ENCODE measurements at regions not wholly inside any gene's neighbourhood (a gene's known extent, or its start where the extent isn't known, plus 50 kb on each side); places are given as distances from the start of the nearest gene placed in this dataset.

DNA sequence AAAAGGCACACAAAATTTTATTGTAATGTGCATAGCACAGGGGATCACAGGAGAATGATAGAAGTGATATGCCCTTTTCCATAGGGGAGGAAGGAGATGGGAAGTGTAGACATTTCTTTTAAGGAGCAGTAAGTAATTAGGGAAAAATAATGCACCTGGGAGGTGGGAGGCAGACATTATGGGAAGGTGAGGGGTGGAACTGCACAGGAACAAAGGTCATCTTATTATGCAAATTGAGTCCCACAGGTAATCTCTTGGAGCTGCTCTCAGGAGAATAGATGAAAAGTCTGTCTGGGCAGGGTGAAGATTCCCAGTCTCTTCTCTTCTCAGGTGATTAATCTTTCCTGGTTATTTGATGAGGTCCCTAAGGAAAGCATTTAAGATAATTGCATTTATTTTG, 331.5 kb downstream of the ENC1 start:
- no peak for DNase-seq

DNA sequence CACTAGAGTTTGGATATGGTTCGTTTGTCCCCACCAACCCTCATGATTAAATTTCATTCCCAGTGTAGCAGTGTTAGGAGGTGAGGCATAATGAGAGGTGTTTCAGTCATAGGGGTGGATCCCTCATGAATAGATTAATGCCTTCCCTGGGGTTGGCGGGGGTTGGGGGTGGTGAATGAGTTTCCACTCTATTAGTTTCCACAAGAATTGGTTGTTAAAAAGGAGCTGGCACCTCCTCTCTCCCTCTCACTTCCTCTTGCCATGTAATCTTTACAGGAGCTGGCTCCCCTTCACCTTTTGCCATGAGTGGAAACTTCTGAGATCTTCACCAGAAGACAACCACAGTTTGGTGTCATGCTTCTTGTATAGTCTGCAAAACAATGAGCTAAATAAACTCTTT, 333.7 kb downstream of the ENC1 start:
- DNase-seq: no peak

DNA sequence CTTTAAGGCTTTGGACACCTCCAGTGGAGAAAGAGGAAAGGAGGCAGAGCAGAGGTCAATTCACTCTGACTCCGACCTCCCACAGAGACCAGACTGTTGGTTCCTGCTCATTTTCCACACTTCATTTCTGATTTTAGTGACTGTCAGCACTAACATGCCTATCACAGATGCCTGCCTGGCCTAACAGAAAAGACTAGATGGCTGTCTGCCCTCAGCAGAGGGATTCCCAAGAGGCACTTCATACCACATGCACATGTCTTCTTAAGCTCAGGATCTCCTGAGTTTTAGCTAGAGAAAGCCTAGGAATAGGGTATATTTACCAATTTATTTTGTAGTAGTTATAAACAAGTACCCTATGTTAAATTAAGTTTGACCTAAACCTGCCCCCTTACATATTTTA, 336.0 kb downstream of the ENC1 start:
- no peak for DNase-seq

DNA sequence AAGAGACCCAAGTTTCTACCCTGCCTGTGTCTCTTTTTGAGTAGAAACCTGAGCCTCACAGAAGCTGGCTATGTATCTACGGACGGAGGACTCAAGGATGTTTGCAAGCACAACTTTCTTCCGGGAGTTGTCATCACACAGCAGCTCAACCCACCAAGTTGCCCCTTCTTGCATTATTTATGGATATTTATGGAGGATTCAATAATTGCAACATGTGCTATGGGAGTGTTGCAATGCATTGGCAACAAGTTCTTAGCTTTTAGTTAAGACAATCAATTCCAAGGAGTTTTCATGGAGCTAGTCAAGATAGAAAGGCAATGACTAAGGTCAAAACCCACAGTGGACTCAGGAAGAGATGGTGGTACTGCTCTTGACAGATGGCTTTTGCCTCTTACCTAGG, 336.9 kb downstream of the ENC1 start:
- DNase-seq: no peak

DNA sequence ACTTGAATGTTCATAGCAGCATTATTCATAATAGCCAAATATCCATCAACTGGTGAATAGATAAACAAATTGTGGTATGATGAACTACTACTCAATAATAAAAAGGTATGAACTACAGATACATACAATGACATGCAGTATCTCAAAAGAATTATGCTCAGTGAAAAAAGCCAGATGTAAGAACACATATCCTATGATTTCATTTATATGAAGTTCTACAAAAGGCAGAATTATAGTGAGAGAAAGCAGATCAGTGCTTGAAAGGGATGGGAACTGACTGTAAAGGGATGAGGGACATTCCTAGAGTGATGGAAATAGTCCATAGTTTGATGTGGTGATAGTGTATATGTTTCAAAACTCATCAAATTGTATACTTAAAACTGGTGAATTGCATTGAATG, 339.0 kb downstream of the ENC1 start:
- DNase-seq: no peak

DNA sequence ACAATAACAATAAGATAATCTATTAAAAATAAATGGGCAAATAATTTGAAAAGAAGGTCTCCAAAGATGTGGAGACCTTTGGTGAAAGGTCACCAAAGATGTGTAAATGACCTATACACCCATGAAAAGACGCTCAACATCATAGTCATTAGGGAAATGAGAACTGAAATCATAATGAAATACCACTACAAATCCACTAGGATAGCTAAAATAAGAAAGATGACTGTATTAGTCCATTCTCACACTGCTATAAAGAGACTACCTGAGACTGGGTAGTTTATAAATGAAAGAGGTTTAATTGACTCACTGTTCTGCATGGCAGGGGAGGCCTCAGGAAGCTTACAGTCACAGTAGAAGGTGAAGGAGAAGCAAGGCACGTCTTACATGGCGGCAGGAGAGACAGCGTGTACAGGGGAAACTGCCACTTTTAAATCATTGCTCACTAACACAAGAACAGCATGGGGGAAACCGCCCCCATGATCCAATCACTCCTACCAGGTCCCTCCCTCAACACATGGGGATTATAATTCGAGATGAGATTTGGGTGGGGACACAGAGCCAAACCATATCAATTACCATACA, 339.6 kb downstream of the ENC1 start:
- DNase-seq: no peak

DNA sequence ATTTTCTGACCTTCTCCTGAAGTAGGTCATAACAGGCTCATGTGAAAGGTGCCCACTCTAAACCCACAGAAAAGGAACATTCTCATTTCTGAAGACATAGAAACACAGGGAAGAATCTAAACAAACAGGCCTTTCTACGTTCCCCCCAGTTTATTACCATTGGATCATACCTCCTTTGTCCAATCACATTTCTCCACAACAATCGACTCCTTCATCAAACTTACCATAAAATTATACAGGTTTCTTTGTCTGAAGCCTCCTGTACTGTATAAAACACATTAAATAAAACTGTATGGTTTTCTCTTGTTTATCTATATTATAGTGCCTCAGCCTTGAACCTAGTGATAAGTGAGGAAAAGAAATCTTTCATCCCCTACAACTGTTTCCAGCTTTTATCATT, 340.7 kb downstream of the ENC1 start:
- DNase-seq: no peak

DNA sequence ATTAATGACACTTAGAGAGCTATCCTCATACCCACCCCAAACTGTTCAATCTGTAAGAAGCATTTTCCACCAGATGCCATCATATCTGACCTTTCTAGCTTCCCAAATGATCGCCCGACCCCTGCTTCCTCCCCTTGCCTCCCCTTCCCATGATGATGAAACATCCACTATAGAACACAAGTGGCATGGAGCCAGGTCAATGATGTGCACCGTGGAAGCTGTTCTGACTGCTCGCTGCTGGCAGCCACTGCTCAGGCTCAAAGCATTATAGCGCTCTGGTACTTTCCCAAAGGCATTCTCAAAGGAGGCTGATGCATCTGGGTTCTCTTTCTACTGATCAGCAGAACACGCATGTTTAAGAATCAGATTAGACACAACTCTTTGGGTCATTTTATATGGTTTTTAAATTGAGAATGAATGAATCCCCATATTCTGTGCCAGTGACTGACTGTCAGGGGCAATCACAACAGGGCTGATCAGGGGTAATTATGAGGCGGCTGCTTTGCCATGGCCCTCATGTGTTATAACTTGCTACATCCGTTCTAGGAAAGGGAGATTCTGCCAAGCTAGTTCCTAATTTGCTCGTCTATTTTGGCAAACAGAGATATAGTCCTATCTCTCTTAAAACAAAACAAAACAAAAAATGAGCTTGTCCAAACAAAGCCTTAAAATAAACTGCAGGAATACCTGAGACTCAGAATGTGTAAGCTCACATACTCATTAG, 343.7 kb downstream of the ENC1 start:
- DNase-seq: no peak

DNA sequence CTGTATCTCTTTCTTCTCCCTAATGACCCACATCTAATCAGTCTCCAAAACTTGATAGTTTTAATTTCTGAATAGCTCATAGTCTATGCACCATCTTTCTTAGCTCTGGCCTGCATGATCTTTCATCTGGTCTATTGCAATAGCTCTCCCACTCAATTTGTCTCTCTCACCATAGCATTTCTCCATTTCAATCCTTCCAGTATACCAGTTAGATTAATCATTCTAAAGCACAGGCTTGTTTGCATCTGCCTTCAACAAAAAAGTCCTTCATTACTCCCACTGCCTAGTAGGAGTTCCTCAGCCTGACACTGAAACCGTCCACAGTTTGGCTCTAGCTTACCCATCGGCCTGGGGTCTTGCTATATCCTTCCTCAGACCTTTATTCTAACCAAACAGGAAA, 344.9 kb downstream of the ENC1 start:
- DNase-seq: no peak

DNA sequence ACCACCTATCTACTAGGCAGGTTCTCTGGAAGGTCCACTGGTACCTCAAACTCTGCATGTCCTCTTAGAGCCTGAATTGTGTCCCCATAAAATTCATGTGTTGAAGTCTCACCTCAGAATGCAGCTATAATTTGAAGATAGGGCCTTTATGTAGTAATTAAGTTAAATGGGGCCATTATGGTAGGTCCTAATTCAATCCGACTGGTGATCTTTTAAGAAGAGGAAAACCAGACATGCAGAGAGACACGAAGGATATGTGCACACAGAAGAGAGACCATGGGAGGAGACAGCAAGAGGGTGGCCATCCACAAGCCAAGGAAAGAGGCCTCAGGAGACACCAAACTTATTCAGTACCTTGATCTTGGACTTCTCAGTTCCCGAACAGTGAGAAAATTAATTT, 345.4 kb downstream of the ENC1 start:
- DNase-seq: no peak

DNA sequence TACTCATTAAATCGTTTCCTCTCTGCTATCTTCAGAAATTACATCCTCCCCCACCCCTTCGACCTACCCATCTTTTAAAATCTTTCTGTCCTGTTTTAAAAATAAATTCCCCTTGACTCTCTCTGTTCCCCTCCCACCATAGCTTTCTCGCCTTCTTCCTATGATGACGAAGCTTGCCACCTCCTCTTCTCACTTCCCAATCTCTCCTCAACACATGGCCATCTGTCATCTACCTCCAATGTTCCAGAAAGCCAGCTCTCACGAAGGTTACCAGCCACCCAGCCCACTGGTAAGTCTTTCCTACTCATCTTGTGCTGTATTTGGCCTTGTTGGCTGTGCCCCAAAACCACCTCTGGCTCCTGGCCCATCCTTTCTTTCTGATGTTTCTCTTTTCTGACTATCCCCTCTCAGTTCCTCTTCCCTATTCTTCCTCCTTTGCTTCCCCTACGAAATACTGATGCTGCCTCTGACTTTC, 346.3 kb downstream of the ENC1 start:
- DNase-seq: no peak

DNA sequence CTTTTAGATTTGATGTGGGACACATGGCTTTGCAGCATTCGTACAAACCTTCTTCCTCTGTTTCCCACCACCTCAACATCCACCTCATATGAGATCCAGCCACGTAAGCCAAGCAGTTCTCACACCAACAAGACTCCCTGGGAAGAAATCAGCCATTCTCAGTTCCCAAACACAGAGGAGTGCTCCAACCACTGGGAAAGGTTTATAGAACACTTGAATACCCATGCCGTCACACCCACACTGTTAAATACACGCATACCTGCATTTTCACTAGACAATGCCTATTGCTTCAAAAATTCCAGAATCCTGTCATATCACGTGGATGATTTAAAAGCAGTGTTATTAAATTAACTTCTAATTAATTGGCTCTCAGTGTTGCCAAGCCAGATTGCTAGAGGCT, 347.3 kb downstream of the ENC1 start:
- DNase-seq: no peak

DNA sequence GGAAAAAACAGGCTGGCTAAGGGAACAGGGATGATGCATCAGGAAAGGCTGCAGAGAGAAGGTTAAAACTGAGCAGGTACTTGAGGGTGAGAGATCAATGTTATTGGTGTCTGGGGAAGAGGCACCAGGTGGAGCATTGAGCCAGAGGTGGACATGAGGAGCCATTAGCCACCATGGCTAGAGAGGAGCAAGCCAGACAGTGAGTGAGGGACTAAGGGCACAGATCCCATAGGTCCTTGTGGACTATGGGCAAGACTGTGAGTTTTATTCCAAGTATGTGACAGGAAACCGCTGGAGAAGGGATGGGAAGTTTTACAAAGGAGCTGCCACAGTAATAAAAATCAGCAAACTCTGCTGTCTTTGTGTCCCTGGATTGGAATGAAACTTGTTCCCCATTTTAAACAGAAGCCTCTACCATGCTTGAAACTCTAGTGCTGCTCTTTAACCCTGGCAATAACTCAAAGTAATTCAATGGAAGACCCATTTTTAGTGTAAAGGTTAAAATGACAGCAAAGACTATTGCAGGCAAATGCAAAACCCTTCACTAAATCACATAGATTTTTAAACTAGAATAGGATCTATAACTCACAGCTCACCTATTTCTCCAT, 349.8 kb downstream of the ENC1 start:
- no peak for DNase-seq

DNA sequence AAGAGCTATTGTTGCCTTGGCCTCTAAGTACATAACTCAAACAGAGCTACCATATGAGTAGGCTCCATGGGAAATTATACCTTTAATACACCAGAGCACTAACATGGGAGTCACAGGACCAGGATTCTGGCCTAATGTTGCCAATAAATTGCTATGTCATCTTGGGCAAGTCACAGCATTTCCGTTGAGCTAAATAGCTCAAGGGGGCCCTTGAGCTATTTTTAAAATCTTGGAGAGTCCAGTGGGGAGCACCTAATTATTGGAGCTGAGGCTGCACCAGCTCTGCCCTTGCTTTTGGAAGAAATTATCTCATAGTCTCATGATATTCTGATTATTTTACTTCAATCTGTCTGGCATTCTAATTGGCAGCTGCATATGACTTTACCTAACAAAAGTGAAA, 350.8 kb downstream of the ENC1 start:
- no peak for DNase-seq

DNA sequence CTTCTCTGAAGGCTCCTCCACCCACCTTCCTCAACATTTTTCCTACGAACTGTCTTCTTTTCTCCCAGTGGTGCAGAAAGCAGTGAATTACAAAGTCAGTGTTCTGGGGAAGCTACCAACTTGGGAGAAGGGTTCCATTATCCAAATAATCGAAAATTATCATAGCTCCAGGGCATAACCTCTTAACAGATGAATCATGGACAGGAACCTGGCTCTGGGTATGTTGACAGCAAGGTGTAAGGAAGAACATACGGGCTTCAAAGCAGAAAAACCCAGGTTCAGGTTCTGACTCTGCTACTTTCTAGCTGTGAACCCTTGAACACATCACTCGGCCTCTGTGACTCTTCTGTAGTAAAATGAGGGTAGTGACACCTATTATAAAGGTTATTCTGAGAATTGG, 351.3 kb downstream of the ENC1 start:
- DNase-seq: no peak

DNA sequence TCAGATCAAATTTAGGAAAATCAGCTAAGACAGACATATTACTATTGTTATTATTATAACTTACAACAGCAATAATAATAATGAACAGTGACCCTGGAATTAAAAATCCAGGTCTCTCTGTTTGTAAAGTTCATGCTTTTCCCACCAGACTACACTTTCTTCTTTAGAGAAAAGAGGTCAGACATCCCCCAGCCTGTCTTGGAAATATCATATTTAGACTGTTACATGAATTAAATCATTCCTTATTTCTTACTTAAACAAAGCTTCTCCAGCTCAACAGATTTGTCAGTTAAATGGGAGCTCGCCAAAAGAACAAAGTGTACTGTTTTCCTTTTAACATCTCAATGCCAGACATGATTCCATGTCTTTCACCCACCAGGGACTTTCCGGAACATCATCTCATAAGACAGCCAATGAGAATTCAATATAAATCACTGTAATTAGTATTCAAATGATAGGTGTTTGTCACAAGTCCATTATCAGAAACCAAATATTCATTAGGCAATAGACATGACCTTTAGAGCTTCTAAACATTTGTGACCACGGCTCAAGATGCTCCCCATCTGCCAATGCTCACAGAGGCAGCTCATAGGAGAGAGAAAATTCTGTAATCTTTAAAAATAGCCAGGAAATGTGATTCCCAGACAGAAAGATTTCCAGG, 351.9 kb downstream of the ENC1 start:
- no peak for DNase-seq

DNA sequence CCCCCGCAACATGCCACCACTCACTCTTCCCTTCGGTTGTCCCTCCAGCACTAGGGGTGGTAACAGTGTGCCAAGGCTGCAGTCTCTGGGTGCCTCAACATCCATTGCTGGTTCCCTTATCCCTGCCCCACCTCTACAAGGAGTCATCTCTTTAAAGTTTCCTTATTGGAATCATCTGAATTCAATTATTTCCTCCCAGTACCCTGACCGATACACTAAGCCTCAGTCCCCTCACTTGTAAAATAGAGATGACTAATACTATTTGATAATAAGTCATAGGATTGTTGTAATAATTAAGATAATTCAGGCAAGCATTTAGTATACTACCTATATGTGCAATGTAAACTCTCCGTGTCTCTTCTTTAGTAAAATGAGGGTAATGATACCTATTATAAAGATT, 352.5 kb downstream of the ENC1 start:
- DNase-seq: no peak

DNA sequence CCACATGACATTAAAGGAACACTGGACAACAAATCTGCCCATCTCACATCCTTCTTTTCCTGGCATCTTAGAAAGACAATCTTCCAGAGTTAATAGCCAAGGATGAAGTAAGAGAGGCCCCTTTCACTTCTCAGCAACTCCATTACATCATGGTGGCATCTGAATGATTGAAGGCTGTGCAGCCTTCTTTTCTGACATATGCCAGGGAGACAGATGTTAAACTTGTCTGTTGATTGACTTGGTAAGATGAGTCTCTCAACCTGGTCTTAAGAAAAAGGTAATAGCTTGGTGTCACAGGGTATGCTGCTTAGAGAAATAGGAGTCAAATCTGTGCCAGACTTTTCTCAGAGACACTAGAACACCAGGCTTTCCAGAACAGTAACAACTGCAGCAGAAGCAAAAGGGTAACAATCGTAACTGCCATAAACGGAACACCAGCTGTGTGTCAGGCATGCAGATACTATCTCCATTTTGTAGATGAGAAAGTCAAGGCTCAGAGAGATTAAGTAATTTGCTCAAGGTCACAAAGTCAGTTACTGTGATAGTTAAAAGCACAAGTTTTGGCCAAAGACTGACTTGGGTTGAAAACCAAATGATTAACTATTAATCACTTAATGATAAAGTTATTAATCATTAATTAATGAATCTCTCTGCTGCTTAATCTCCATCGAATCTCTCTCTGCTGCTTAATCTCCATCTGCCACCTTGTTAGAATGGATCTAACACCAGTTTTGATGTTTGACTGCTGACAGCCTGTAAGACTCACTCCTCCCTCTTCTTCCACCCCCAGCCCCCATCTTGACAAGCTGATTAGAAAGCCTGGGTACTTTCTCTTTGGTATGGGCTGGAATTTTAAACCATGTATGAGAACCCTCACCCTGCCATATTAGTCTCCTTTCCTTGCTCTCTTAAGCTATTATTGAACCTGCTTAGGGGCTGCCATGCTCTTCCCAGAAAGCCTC, 353.5 kb downstream of the ENC1 start:
- no peak for DNase-seq

DNA sequence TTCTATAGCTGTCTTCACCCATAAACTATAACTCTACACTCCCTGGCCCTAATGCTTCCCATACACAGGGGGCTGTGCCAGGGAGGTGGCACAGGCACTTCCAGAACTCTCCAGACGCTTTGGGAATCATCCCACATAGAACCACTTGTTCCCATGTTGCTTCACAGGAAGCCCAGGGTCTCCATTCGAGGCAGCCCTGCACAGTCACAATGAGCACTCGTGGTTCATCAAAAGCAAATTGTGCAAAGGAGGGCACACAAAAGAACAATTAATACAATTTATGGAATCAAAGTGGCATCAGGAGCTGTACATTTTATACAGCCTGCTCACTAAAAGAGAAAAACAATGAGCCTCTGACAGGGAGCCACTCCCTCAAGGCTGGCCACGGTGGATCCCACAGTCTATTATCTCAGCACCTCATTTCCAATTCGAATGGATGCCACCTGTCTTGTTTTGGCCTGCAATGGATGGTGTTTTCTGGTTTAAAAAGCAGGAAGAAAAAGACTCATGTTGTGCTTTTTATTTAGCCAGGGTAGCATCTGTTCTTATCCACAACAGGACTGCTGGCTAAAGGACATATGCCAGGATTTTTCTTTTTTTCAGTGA, 354.8 kb downstream of the ENC1 start:
- no peak for DNase-seq

DNA sequence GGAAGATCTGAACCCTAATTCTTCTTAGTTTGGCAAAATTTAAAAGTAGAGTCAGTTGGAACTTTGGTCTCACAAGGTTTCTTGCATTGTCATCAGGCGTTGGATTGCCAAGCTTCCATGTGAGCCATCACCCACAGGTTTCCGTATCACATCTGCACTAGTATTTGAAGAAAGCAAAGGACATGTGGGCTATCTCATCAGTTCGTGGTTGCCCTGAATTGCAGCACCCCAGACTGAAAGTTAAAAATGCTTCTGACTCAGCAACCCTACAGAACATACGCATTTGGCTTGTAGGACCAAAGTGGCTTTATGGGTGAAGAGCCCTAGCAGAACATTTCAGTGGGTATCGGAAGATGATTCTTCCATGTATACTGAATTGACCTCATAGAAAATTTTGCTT, 358.0 kb downstream of the ENC1 start:
- no peak for DNase-seq

DNA sequence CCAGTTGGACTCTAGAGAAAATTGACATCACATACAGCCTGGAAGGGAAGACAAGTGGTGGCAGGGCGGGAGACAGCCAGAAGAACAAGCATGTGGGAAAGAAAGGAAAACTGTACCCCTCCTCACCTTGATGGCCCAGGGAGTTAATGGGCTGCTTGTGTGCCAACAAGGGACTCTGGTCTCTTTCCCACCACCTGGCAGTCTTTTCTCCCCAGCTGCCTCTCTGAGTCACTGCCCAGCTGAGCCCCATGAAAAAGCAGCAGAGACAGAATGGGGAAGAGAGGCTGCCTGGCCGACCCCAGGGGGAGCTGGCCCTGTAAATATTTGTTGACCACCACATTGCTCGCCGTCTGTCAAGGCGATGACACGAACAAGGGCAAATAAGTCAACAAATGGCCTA, 359.4 kb downstream of the ENC1 start:
- DNase-seq: no peak

DNA sequence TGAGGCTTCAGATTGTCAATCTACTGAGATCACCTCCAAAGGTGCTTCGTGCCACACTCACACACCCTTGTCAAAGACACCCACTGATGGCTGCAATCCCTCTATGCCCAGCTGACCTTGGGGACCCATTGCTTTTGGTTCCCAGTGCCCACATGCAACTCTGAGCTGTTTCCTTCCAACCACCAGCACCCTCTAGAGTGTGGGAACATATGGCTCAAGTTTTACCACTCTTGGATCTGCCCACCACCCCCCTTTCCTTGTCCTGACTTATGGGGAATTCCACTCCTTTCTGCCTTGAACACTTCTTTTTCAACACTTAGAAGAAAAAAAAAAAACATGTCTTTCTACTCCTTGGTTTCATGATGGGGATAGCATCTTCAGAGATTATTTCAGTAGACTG, 360.2 kb downstream of the ENC1 start:
- DNase-seq: no peak

DNA sequence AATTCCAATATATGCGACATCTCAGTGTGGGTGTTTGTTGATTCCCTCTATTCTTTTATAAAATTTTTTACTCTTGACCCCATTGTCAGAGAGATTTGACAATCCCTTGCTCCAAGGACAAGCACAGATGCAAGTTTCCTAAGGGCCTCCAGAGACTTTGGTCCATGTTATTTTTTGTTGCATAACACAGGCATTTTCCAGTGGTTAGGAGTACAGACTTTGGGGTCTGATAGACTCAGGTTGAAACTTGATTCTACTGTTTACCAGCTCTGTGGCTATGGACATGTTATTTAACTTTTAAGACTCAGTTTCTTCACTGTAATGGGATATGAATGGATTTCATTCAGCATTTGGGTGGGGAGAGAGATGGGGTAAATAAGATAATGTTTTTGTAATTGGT, 361.3 kb downstream of the ENC1 start:
- DNase-seq: no peak
